ENCODE measurements at regions not wholly inside any gene's neighbourhood (a gene's known extent, or its start where the extent isn't known, plus 50 kb on each side); places are given as distances from the start of the nearest gene placed in this dataset.

- no peaks in the 10 kb centered on the region for H3K27me3 ChIP-seq (ENCODE audit: insufficient read depth, low read length)
- H2BK12ac ChIP-seq (ENCODE audit: low read length) = no peak overlapping the region
- no peak overlapping the region for H2BK5ac ChIP-seq (ENCODE audit: low read depth, low read length, poor library complexity)
- H4K12ac ChIP-seq (ENCODE audit: low read depth, low read length) = no peak overlapping the region
- H3K79me2 ChIP-seq (ENCODE audit: control insufficient read depth, insufficient read depth, low read length, poor library complexity) = no peaks in the 10 kb centered on the region
- no peak overlapping the region for H3K18ac ChIP-seq (ENCODE audit: low read length)
- no peak overlapping the region for H3K4me3 ChIP-seq (ENCODE audit: low read depth, low read length)
- H2AFZ ChIP-seq (ENCODE audit: insufficient read depth, low read length, poor library complexity) = no peak overlapping the region
- H3K79me1 ChIP-seq (ENCODE audit: low read length) = no peaks in the 10 kb centered on the region
- no peak overlapping the region for H2BK120ac ChIP-seq (ENCODE audit: insufficient read depth, low read length, poor library complexity)
- H4K8ac ChIP-seq (ENCODE audit: low read depth, low read length) = no peak overlapping the region
- no peak overlapping the region for H3K23ac ChIP-seq (ENCODE audit: low read length)
- H3K14ac ChIP-seq (ENCODE audit: low read length) = no peak overlapping the region
- DNase-seq = no peak
- H2AK5ac ChIP-seq (ENCODE audit: low read length) = no peak overlapping the region
- H3K4me1 ChIP-seq (ENCODE audit: control insufficient read depth in 1 of 2, insufficient read depth in 2 of 2, low read length in 2 of 2) = no peaks in the 10 kb centered on the region
- H3K9ac ChIP-seq (ENCODE audit: low read length) = no peak overlapping the region
- no CpG with 5 or more reads among the region's 2 CpGs for WGBS (ENCODE audit: extremely low coverage, insufficient coverage, insufficient read length)
- H4K91ac ChIP-seq (ENCODE audit: low read depth, low read length) = no peak overlapping the region
- H3K4me2 ChIP-seq (ENCODE audit: low read length) = no peak overlapping the region
- H3K4ac ChIP-seq (ENCODE audit: low read depth, low read length) = no peak overlapping the region
- H3K27ac ChIP-seq (ENCODE audit: low read depth, low read length) = no peak overlapping the region
- no peaks in the 10 kb centered on the region for H3K9me3 ChIP-seq (ENCODE audit: insufficient read depth, low read depth, low read length)
- no peaks in the 10 kb centered on the region for H3K36me3 ChIP-seq (ENCODE audit: control insufficient read depth in 1 of 2, insufficient read depth in 2 of 2, low read length in 2 of 2)
Observed at GRCh38 chr11:111135101-111135500, 110.4 kb upstream of the POU2AF2 start.

- Histone ChIP-seq H3K79me1 (ENCODE audit: low read length) (no peaks in the 10 kb centered on the region), H3K4ac (ENCODE audit: low read depth, low read length) (no peak overlapping the region), H3K9ac (ENCODE audit: low read length) (no peak overlapping the region), H3K4me1 (ENCODE audit: control insufficient read depth in 1 of 2, insufficient read depth in 2 of 2, low read length in 2 of 2) (no peaks in the 10 kb centered on the region), H2AFZ (ENCODE audit: insufficient read depth, low read length, poor library complexity) (no peak overlapping the region), H3K23ac (ENCODE audit: low read length) (no peak overlapping the region), H3K36me3 (ENCODE audit: control insufficient read depth in 1 of 2, insufficient read depth in 2 of 2, low read length in 2 of 2) (no peaks in the 10 kb centered on the region), H3K27ac (ENCODE audit: low read depth, low read length) (no peak overlapping the region), H2BK12ac (ENCODE audit: low read length) (no peak overlapping the region), H2BK120ac (ENCODE audit: insufficient read depth, low read length, poor library complexity) (no peak overlapping the region), H3K18ac (ENCODE audit: low read length) (no peak overlapping the region), H2AK5ac (ENCODE audit: low read length) (no peak overlapping the region), H3K14ac (ENCODE audit: low read length) (no peak overlapping the region), H3K4me2 (ENCODE audit: low read length) (no peak overlapping the region), H4K91ac (ENCODE audit: low read depth, low read length) (no peak overlapping the region), H4K12ac (ENCODE audit: low read depth, low read length) (no peak overlapping the region), H2BK5ac (ENCODE audit: low read depth, low read length, poor library complexity) (no peak overlapping the region), H3K27me3 (ENCODE audit: insufficient read depth, low read length) (no peaks in the 10 kb centered on the region), H3K4me3 (ENCODE audit: low read depth, low read length) (no peak overlapping the region), H3K9me3 (ENCODE audit: insufficient read depth, low read depth, low read length) (no peaks in the 10 kb centered on the region), H4K8ac (ENCODE audit: low read depth, low read length) (no peak overlapping the region), H3K79me2 (ENCODE audit: control insufficient read depth, insufficient read depth, low read length, poor library complexity) (no peaks in the 10 kb centered on the region)
- WGBS (ENCODE audit: extremely low coverage, insufficient coverage, insufficient read length) = no CpG with 5 or more reads among the region's 3 CpGs
- no peak for DNase-seq
Observed at GRCh38 chr11:111128076-111128870, 117.3 kb upstream of the POU2AF2 start.

DNA sequence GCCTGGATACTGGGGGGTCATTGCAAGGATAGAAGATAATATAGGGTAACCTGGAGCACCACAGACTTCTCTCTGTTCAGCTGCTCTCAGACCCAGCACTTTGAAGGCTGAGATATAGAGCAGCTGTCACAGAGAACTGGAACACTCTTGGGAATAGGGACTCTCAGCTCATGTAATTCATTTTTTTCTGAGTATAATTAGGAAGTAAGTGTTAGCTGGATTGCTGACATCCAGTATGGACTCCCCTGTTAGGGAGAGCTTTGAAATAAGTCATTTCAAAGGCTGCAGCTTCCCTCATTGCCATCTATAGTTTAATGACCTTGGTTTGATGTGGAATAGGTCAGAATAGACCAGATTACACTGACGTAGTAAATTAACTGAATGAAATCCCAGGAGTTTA is 120.8 kb upstream of the POU2AF2 start:
- H2AK5ac ChIP-seq (ENCODE audit: low read length) = no peak overlapping the region
- H2AFZ ChIP-seq (ENCODE audit: insufficient read depth, low read length, poor library complexity) = no peak overlapping the region
- H3K4ac ChIP-seq (ENCODE audit: low read depth, low read length) = no peak overlapping the region
- no peak overlapping the region for H4K12ac ChIP-seq (ENCODE audit: low read depth, low read length)
- no peak overlapping the region for H2BK5ac ChIP-seq (ENCODE audit: low read depth, low read length, poor library complexity)
- no peak overlapping the region for H3K18ac ChIP-seq (ENCODE audit: low read length)
- H3K79me1 ChIP-seq (ENCODE audit: low read length) = no peaks in the 10 kb centered on the region
- no peak for DNase-seq
- no peak overlapping the region for H4K91ac ChIP-seq (ENCODE audit: low read depth, low read length)
- no CpG with 5 or more reads among the region's 1 CpG for WGBS (ENCODE audit: extremely low coverage, insufficient coverage, insufficient read length)
- no peak overlapping the region for H2BK120ac ChIP-seq (ENCODE audit: insufficient read depth, low read length, poor library complexity)
- H4K8ac ChIP-seq (ENCODE audit: low read depth, low read length) = no peak overlapping the region
- H3K9ac ChIP-seq (ENCODE audit: low read length) = no peak overlapping the region
- no peak overlapping the region for H3K27ac ChIP-seq (ENCODE audit: low read depth, low read length)
- H3K4me3 ChIP-seq (ENCODE audit: low read depth, low read length) = no peak overlapping the region
- no peaks in the 10 kb centered on the region for H3K27me3 ChIP-seq (ENCODE audit: insufficient read depth, low read length)
- H2BK12ac ChIP-seq (ENCODE audit: low read length) = no peak overlapping the region
- H3K4me2 ChIP-seq (ENCODE audit: low read length) = no peak overlapping the region
- no peaks in the 10 kb centered on the region for H3K79me2 ChIP-seq (ENCODE audit: control insufficient read depth, insufficient read depth, low read length, poor library complexity)
- H3K23ac ChIP-seq (ENCODE audit: low read length) = no peak overlapping the region
- H3K36me3 ChIP-seq (ENCODE audit: control insufficient read depth in 1 of 2, insufficient read depth in 2 of 2, low read length in 2 of 2) = no peaks in the 10 kb centered on the region
- no peaks in the 10 kb centered on the region for H3K4me1 ChIP-seq (ENCODE audit: control insufficient read depth in 1 of 2, insufficient read depth in 2 of 2, low read length in 2 of 2)
- H3K14ac ChIP-seq (ENCODE audit: low read length) = no peak overlapping the region
- no peaks in the 10 kb centered on the region for H3K9me3 ChIP-seq (ENCODE audit: insufficient read depth, low read depth, low read length)

- Histone ChIP-seq H3K9ac (ENCODE audit: low read length) (no peak overlapping the region), H3K27ac (ENCODE audit: low read depth, low read length) (no peak overlapping the region), H3K79me1 (ENCODE audit: low read length) (no peaks in the 10 kb centered on the region), H4K8ac (ENCODE audit: low read depth, low read length) (no peak overlapping the region), H2AK5ac (ENCODE audit: low read length) (no peak overlapping the region), H2AFZ (ENCODE audit: insufficient read depth, low read length, poor library complexity) (no peak overlapping the region), H3K14ac (ENCODE audit: low read length) (no peak overlapping the region), H2BK5ac (ENCODE audit: low read depth, low read length, poor library complexity) (no peak overlapping the region), H3K4me1 (ENCODE audit: control insufficient read depth in 1 of 2, insufficient read depth in 2 of 2, low read length in 2 of 2) (no peaks in the 10 kb centered on the region), H3K9me3 (ENCODE audit: insufficient read depth, low read depth, low read length) (no peaks in the 10 kb centered on the region), H2BK120ac (ENCODE audit: insufficient read depth, low read length, poor library complexity) (no peak overlapping the region), H3K4me2 (ENCODE audit: low read length) (no peak overlapping the region), H3K4ac (ENCODE audit: low read depth, low read length) (no peak overlapping the region), H3K4me3 (ENCODE audit: low read depth, low read length) (no peak overlapping the region), H3K23ac (ENCODE audit: low read length) (no peak overlapping the region), H4K12ac (ENCODE audit: low read depth, low read length) (no peak overlapping the region), H3K79me2 (ENCODE audit: control insufficient read depth, insufficient read depth, low read length, poor library complexity) (no peaks in the 10 kb centered on the region), H3K18ac (ENCODE audit: low read length) (no peak overlapping the region), H3K27me3 (ENCODE audit: insufficient read depth, low read length) (no peaks in the 10 kb centered on the region), H3K36me3 (ENCODE audit: control insufficient read depth in 1 of 2, insufficient read depth in 2 of 2, low read length in 2 of 2) (no peaks in the 10 kb centered on the region), H4K91ac (ENCODE audit: low read depth, low read length) (no peak overlapping the region), H2BK12ac (ENCODE audit: low read length) (no peak overlapping the region)
- no CpG with 5 or more reads among the region's 1 CpG for WGBS (ENCODE audit: extremely low coverage, insufficient coverage, insufficient read length)
- DNase-seq = no peak
Observed at GRCh38 chr11:111123463-111124398, 121.8 kb upstream of the POU2AF2 start.
